Choroid plexus epithelial cell (primary cell): ENCODE measurements at regions not wholly inside any gene's neighbourhood (a gene's known extent, or its start where the extent isn't known, plus 50 kb on each side); places are given as distances from the start of the nearest gene placed in this dataset.
"Not testable (repeated sequence)": the region's sequence is repeated elsewhere in the genome, so short reads cannot be mapped to it uniquely, and the experiment has no call there.

Source experiments
- DNase-seq: peaks from one replicate; pipeline ENCODE4 v3.0.0-alpha.2; 2010; ENCODE audit warnings: low read depth
- H3K4me3 ChIP-seq: 2 replicates; pipeline ENCODE4 v1.5.1; 2011; ENCODE audit warnings: low read depth, mild to moderate bottlenecking, control low read depth, low read length, moderate library complexity
- CTCF ChIP-seq: conservative IDR thresholded peaks from 2 replicates; pipeline ENCODE4 v1.5.1; 2011; ENCODE audit warnings: low read depth, mild to moderate bottlenecking, control low read depth, inconsistent platforms, low read length, moderate library complexity

- no peak overlapping the region for H3K4me3 ChIP-seq
- DNase-seq = no peak
- no peak for TF ChIP-seq CTCF
These were observed 392.6 kb upstream of the NAALADL2 start for GRCh38 chr3:174466471-174467054.

- TF ChIP-seq CTCF = no peak
- DNase-seq = no peak
- H3K4me3 ChIP-seq = no peak overlapping the region
These were observed 381.6 kb upstream of the NAALADL2 start for GRCh38 chr3:174477491-174477890.

GRCh38 chr3:174480767-174481166 is 378.4 kb upstream of the NAALADL2 start:
- no peak for TF ChIP-seq CTCF
- H3K4me3 ChIP-seq = no peak overlapping the region
- DNase-seq = no peak

- no peak for DNase-seq
- H3K4me3 ChIP-seq = no peak overlapping the region
- TF ChIP-seq CTCF = no peak
These were observed 376.6 kb upstream of the NAALADL2 start for GRCh38 chr3:174482541-174482940.

GRCh38 chr3:174483254-174483653 is 375.9 kb upstream of the NAALADL2 start:
- H3K4me3 ChIP-seq = no peak overlapping the region
- no peak for DNase-seq
- no peak for TF ChIP-seq CTCF

DNA sequence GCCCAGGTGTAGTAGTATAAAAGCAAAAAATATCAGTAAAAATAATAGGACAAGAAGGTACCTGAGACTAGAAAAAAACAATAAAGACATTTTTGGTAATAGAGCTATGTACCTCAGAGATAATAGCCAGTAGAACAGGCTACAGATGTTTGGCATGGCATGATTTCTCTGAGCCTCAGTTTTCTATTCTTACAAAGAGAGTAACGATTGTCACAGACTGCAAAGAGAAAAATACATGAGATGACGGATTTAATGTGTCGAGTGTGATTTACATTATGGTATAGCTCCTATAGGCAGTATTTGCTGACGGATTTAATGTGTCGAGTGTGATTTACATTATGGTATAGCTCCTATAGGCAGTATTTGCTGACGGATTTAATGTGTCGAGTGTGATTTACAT is 375.3 kb upstream of the NAALADL2 start:
- not testable (repeated sequence) for H3K4me3 ChIP-seq, DNase-seq

- no peak for TF ChIP-seq CTCF
- no peak overlapping the region for H3K4me3 ChIP-seq
- DNase-seq = peak; percentile 38
These were observed 370.6 kb upstream of the NAALADL2 start for GRCh38 chr3:174488527-174488926.

DNA sequence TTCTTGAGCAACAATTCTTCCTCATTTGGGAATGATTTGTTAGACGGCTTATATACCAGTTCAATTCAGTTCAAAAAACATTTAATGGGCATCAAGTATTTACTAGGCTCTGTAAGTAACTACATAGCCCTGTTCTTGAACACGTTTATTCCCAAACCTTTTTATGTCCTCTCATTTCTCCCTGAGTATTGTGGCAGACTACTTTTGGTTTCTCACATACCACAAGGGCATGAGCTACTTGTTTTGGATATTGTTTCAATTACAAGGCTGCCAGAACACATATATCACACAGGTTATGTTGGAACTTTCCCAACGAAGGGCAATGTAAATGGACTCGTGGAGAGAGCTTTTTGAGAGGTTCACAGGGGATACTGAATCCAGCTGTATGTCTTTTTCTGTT is 363.8 kb upstream of the NAALADL2 start:
- no peak for TF ChIP-seq CTCF
- peak; percentile 17 for DNase-seq
- no peak overlapping the region for H3K4me3 ChIP-seq
